T47D (cell line): ENCODE measurements at regions not wholly inside any gene's neighbourhood (a gene's known extent, or its start where the extent isn't known, plus 50 kb on each side); places are given as distances from the start of the nearest gene placed in this dataset.

Source experiments
- DNase-seq, 2 experiments: peaks; one replicate each; pipeline versions ENCODE4 v3.0.0 to v3.0.0-alpha.2; 2011 to 2012; ENCODE audit warnings: low read depth in 1 of 2, low spot score in 1 of 2
- JUND ChIP-seq: IDR thresholded peaks from 2 replicates; pipeline ENCODE4 v1.6.1; 2012; ENCODE audit warnings: low read depth
- in situ Hi-C: cut with HindIII; loops from 2 replicates; pipeline ENCODE4 v1.10.0; 2016; ENCODE audit warnings: low sequenced_read_pairs, low pct_unique_long_range_greater_than_20kb

DNA sequence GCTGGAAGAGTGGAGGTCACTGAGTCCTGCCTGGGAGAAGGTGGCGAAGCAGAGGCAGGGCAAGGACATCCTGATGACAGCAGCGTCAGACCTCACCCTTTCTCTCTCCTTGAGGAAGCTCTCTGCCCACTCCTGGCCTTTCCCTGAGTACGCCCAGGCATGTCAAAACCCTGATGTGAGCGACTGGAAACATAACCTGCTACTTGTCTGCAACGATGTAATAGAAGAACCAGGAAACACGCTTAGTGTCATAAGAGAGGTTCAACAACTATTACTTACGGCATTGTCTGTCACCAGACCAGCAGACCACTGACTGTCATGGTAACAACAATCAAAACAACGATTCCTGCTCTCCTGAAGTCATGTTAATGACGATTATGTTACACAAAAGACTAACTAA is 152.4 kb downstream of the ACTL7B start:
- in situ Hi-C loops: no loop called here
- TF ChIP-seq JUND: no peak
- DNase-seq: no peak

DNA sequence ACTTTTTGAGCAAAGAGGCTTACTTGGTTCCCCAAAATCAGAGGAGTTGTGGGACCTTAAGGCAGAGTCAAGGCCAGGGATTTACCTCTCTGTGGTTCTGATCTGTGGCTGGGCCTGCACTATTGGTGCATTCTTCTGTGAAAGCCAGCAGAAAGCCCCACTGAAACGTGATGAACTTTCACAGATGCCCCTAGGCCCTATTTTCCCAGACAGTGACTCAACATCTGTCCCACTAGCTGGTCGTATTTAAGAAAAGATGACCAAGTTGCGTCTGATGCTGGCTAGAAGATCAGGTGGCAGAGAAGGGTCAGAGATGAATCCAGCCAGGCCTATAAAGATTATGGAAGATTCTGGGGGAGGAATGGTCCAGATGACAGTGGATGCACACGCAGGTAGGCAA is 153.1 kb downstream of the ACTL7B start:
- in situ Hi-C loops: no loop called here
- DNase-seq: no peak
- TF ChIP-seq JUND: no peak

DNA sequence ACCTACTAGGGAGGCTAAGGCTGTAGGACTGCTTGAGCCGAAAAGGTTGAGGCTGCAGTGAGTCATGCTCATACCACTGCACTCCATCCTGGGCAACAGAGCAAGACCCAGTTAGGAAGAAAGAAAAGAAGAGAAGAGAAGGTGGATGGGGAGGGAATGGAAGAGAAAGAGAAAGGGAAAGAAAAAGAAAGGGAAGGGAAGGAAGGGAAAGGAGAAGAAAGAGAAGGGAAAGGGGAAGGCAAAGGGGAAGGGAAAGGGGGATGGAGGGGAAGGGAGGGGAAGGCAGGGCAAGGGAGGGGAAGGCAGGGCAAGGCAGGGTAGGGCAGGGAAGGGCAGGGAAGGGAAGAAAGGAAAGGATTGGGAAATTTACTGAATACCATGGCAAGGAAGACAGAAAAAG is 157.0 kb downstream of the ACTL7B start:
- in situ Hi-C loops: no loop called here
- no peak for DNase-seq
- TF ChIP-seq JUND: no peak

DNA sequence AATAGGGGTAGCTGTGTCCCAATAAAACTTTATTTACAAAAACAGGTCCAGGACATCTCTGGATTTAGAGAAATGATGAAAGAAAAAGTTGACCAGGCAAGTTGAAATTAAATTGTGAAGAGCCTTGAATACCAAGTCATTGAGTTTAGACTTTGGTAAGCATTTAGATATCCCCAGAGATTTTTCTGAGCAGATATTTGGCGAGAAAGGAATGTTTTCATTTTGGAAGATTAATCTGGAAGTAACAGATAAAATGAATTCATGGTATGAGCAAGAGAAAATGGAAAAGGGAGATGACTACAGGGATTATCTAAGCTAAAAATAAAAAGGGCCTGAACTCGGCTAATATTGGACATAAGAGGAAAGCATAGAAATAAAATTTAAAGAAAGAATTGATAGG is 157.6 kb downstream of the ACTL7B start:
- DNase-seq: no peak
- no peak for TF ChIP-seq JUND
- in situ Hi-C loops: no loop called here

DNA sequence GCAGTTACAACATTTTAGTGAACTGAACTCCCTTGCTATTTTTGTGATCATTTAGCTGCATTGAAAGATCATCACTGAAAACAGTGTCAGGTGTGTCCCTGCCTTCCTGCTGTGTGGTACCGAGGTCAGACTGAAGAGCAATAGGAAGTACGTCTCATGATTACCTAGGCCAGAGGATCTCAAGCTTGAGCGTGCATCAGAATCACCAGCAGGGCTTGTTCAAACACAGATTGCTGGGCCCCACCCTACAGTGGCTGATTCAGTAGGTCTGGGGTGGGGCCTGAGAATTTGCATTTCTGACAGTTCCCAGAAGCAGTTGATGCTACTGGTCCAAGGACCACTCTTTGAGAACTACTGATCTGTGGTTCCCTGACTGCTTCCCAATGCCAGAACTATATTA is 159.6 kb downstream of the ACTL7B start:
- in situ Hi-C loops: no loop called here
- no peak for DNase-seq

DNA sequence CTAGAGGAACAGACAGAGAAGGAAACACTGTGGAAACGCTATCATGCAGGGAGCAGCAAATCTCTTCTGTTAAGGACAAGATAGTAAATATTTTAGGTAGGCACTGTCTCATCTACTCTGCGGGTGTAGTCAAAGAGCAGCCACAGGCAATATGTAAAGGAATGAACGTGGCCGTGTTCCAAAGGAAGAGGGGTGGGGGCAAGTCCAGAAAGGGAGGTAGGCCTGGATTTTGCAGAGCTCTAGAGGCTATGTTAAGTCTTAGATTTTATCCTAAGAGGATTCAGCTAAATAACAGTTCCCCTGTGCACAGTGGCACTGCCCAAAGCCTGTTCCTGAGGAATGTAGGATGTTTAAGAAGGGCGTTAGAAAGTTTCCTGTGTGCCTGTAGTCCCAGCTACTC is 161.6 kb downstream of the ACTL7B start:
- in situ Hi-C loops: no loop called here
- peak in 1 of 2 experiments; percentile 70 for DNase-seq

More for the DNA sequence above, 159.6 kb downstream of the ACTL7B start:
- no peak for TF ChIP-seq JUND

DNA sequence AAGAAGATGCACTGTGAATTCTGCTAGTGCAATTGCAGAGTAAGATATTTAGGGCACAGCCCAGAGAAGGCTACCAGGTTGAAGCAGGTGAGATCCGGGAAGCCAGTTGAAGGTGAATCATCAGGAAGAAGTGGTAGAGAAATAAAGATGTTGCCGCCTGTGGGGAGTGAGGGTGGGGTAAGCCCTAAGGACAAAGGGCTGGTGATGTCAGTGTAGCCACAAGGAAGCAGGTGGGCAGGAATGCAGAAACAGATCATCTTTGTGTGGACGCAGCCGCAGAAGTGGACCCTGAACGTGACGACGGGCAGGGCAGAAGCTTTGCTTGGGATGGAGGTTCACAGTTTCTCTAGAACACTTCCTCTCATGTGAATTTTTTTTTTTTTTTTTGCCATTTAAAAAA is 164.2 kb downstream of the ACTL7B start:
- DNase-seq: no peak
- in situ Hi-C loops: no loop called here
- no peak for TF ChIP-seq JUND

More for the DNA sequence above, 161.6 kb downstream of the ACTL7B start:
- no peak for TF ChIP-seq JUND

DNA sequence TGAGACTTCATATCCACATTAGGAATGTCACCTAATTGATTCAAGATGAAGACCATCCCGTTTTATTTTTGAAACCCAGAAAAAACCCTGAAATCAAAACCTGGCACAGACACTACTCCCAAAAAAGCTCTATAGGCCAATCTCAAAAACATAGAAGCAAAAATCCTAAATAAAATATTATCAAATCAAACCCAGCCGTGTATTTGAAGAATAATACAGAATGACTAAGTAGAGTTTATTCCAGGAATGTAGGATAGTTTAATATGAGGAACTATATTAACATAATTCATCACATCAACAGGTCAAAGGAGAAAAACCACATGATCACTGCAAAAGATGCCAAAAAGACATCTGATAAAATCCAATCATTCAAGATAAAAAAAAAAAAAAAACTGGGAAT is 167.1 kb downstream of the ACTL7B start:
- no peak for DNase-seq
- in situ Hi-C loops: no loop called here
- no peak for TF ChIP-seq JUND

DNA sequence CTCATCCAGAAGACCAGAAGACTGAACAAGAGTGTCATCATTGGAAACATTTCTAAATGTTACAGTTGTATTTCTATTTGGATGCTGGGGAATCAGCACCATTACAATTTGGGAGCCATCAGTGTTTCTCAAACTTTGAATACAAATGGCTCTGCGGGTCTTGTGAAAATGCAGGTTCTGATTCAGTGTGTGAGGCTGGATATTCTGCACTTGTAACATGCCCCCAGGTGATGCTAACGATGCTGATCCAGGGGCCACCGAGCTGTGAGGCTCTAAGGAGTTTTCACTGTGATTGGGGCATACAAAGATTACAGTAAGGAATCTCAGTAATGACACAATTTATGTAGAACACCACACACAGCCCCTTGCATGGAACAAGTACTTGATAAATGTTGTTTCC is 167.7 kb downstream of the ACTL7B start:
- no peak for TF ChIP-seq JUND
- in situ Hi-C loops: no loop called here
- DNase-seq: no peak

DNA sequence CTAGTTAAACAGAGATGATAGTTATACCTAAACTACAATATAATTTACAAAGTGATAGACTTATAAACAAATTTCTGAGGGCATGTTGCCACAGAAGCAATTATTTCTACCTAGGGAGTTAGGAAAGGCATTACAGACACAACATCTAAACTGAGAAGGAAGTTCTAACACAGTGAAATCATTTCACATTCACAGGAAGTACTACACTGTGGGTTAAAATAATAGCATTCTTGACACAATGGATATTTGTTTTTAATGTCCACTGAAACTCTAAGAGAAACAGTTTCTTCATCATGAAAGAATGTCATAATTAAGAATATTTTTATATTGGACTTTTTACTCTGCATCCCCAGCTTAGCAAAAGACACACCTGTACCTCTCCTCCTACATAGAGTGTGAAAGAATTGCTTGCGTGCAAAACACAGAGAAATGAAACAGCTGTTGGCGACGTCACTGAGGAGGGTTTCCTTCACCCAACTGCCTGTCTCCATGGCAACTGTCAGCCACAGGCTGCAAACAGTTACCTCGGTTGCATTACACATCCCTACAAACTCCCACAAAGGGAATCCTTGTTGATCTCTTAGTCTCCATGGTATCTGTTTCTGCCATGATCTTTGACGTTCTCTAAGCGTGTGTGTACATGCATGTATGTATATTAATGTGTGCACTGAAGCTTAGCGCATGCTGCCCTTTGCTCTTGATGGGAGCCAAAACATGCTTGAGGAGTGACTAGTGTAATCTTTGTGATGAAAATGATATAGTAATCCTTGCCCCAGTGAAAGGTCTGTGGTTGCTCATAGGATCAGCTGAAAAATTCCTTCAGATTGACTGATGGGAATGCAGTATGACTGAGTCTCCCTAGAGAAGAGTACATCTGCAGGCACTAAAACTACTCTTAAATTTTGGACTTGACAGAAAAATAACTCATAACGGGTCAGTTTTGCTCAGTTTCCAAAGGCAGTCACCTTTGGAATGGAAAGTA is 168.5 kb downstream of the ACTL7B start:
- in situ Hi-C loops: no loop called here
- DNase-seq: no peak
- TF ChIP-seq JUND: no peak

DNA sequence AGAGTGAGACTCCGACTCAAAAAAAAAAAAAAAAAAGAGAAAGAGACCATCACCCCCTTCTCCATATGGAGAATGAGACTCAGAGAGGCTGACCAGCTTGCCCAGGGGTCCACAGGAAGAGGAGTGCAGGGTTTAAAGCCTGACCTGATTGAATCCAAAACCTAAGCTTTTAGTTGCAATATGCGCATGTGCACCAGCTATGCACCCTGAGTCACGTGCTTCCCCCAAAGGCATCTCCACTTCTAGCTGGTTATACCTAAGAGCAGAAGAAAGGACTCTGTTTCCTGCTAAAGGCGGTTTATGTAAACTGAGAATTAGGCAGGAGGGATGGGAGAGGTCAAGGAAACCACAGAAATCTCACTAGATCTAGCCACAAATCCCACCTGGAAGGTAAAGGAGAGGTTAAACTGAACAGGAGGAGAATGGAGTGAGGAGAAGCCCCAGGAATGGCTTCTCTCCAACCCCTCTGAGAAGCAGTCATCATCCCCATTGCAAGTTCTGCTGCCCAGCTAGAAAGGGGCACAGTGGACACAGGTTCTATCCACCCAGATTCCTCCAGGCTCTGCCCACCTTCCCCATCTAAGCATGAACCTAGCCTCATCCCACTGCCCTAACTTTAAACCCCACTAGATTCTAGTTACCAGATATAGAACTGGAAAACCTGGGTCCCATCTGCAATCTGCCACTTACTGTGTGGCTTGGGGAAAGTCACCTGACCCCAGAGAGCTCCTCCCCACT is 171.3 kb downstream of the ACTL7B start:
- no peak for DNase-seq
- in situ Hi-C loops: no loop called here
- no peak for TF ChIP-seq JUND

DNA sequence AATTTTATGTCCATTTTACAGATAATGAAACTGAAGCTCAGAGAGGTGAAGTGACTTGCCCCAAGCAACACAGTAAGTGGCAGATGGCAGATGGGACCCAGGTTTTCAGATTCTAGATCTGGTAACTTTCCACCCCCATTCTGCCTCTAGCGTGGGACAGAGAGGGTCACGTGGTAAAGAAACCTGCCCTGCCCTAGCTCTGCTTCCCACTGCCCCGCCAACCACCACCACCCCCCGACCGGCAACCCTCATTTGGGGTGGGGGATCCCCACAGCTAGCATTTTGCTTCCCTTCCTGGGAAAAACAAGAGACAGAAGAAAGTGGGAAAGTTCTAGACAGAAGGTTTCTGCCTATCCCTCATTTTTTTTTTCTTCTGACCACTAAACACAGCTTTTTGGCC is 172.5 kb downstream of the ACTL7B start:
- in situ Hi-C loops: no loop called here
- DNase-seq: no peak

More for the DNA sequence above, 172.5 kb downstream of the ACTL7B start:
- no peak for TF ChIP-seq JUND
